ENCODE measurements at regions not wholly inside any gene's neighbourhood (a gene's known extent, or its start where the extent isn't known, plus 50 kb on each side); places are given as distances from the start of the nearest gene placed in this dataset.

DNA sequence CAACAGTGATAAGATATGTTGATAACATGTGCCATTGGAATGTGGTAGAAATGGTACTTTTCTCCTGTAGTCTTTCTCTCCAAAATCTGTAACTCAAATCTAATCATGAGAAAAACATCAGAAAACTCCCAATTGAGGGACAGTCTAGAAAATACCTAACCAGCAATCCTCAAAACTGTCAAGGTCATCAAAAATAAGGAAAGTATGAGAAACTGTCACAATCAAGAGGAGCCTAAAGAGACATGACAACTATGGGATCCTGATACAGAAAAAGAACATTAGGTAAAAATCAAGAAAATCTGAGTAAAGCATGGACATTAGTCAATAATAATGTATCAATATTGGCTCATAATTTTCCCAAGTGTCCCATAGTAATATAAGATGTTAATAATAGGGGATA is 124.5 kb upstream of the PPP1R2C start:
- H3K36me3 ChIP-seq (ENCODE audit: control insufficient read depth in 2 of 4, insufficient read depth in 4 of 4, low read length in 3 of 4) = no peaks in the 10 kb centered on the region
- TF ChIP-seq KDM1A (IDR thresholded peaks at IDR 0.05; ENCODE audit: borderline replicate concordance, low read length) = no peak
- no peak for TF ChIP-seq TBP (IDR thresholded peaks at IDR 0.05; ENCODE audit: low read depth, low read length)
- no peak for TF ChIP-seq TAF7 (optimal IDR thresholded peaks at IDR 0.05; ENCODE audit: borderline replicate concordance, low read depth, low read length)
- TF ChIP-seq GTF2F1 (IDR thresholded peaks at IDR 0.05; ENCODE audit: borderline replicate concordance, low read depth, low read length) = no peak
- TF ChIP-seq USF2 (IDR thresholded peaks at IDR 0.05; ENCODE audit: low read length) = no peak
- no peak overlapping the region for H2BK15ac ChIP-seq (ENCODE audit: low read length)
- no peaks in the 10 kb centered on the region for H3K23me2 ChIP-seq (ENCODE audit: low read depth, low read length)
- H3K4me1 ChIP-seq (replicated peaks in 1 of 4; ENCODE audit: control insufficient read depth in 3 of 4, insufficient read depth in 4 of 4, low read length in 3 of 4) = no peaks in the 10 kb centered on the region
- no peak overlapping the region for H2AFZ ChIP-seq (ENCODE audit: low read length)
- H2BK20ac ChIP-seq (ENCODE audit: low read length) = no peak overlapping the region
- H3K4me3 ChIP-seq (ENCODE audit: extremely low read depth in 1 of 4, insufficient read depth in 2 of 4, low read depth in 3 of 4, low read length in 4 of 4) = no peak overlapping the region
- H3K23ac ChIP-seq (ENCODE audit: insufficient read length) = no peak overlapping the region
- no peak overlapping the region for H2BK120ac ChIP-seq (replicated peaks; ENCODE audit: low read depth, low read length)
- H4K8ac ChIP-seq (ENCODE audit: extremely low read depth, insufficient read depth, low read length) = no peak overlapping the region
- no peak overlapping the region for H3K4ac ChIP-seq (replicated peaks; ENCODE audit: insufficient read length, low read depth, low read length)
- no peak overlapping the region for H2BK12ac ChIP-seq (ENCODE audit: low read depth, low read length)
- H3K27me3 ChIP-seq (replicated peaks in 1 of 4; ENCODE audit: control insufficient read depth in 3 of 4, extremely low read depth in 1 of 4, insufficient read depth in 3 of 4, low read length in 3 of 4) = no peaks in the 10 kb centered on the region
- H4K91ac ChIP-seq (replicated peaks; ENCODE audit: insufficient read length, low read length) = no peak overlapping the region
- H2AK5ac ChIP-seq (ENCODE audit: low read depth, low read length) = no peak overlapping the region
- H3K56ac ChIP-seq (replicated peaks; ENCODE audit: insufficient read length, low read depth, low read length) = no peak overlapping the region
- no peaks in the 10 kb centered on the region for H3K9me3 ChIP-seq (ENCODE audit: insufficient read depth in 2 of 2, low read depth in 1 of 2, low read length in 1 of 2)
- no peak overlapping the region for H3K14ac ChIP-seq (ENCODE audit: insufficient read length)
- no peak overlapping the region for H3K9ac ChIP-seq (replicated peaks in 1 of 4; ENCODE audit: extremely low read depth in 1 of 4, low read depth in 3 of 4, low read length in 3 of 4)
- FAIRE-seq (no peak), DNase-seq (ENCODE audit: low read depth in 1 of 2, low spot score in 2 of 2) (no peak)
- H3K79me1 ChIP-seq (ENCODE audit: low read depth, low read length) = no peaks in the 10 kb centered on the region
- no peaks in the 10 kb centered on the region for H3K79me2 ChIP-seq (ENCODE audit: control insufficient read depth in 1 of 2, insufficient read depth in 2 of 2, low read length in 2 of 2)
- no peaks in the 10 kb centered on the region for H4K20me1 ChIP-seq (replicated peaks in 1 of 2; ENCODE audit: control insufficient read depth in 1 of 2, insufficient read depth in 2 of 2, low read length in 2 of 2)
- no peak overlapping the region for H4K5ac ChIP-seq (ENCODE audit: insufficient read length, low read depth, low read length)
- H3K4me2 ChIP-seq (ENCODE audit: insufficient read depth in 1 of 2, low read depth in 2 of 2, low read length in 2 of 2) = no peak overlapping the region
- no peak overlapping the region for H3K27ac ChIP-seq (ENCODE audit: low read depth, low read length)
- ChIA-PET CTCF (ENCODE audit: partially characterized antibody) (no interaction called here), POLR2A (ENCODE audit: partially characterized antibody) (no interaction called here)
- H2BK5ac ChIP-seq (ENCODE audit: low read depth, low read length) = no peak overlapping the region
- H3K18ac ChIP-seq (ENCODE audit: extremely low read depth, low read length) = no peak overlapping the region
